Stimulated activated memory B cell treated with anti-CD40 and anti-IgM and Interleukin-4, amounts not matched to agents 10 μg/mL and 1 μg/mL and 100 μg/mL, for 72 hours (primary cell): ENCODE measurements at regions not wholly inside any gene's neighbourhood (a gene's known extent, or its start where the extent isn't known, plus 50 kb on each side); places are given as distances from the start of the nearest gene placed in this dataset.
A peak's percentile ranks its signal among the peaks of the same experiment; 100 is the strongest.

Experiments
- ATAC-seq: fragments of 150-1000 bp; cut with Tn5 transposase; 2 replicates; pipeline ENCODE4 v1.10.0; 2021
- H3K27ac Mint-ChIP-seq: one replicate; pipeline ENCODE4 v1.8.0; 2022; ENCODE audit warnings: mild to moderate bottlenecking, mixed read lengths
- H3K27me3 Mint-ChIP-seq: one replicate; pipeline ENCODE4 v1.8.0; 2022; ENCODE audit warnings: mixed read lengths
- H3K36me3 Mint-ChIP-seq: one replicate; pipeline ENCODE4 v1.8.0; 2022; ENCODE audit warnings: mixed read lengths
- H3K4me1 Mint-ChIP-seq: one replicate; pipeline ENCODE4 v1.8.0; 2022; ENCODE audit warnings: mixed read lengths
- H3K4me3 Mint-ChIP-seq: one replicate; pipeline ENCODE4 v1.8.0; 2022; ENCODE audit warnings: mild to moderate bottlenecking, moderate library complexity, mixed read lengths
- H3K9me3 Mint-ChIP-seq: one replicate; pipeline ENCODE4 v1.8.0; 2022; ENCODE audit warnings: mixed read lengths

DNA sequence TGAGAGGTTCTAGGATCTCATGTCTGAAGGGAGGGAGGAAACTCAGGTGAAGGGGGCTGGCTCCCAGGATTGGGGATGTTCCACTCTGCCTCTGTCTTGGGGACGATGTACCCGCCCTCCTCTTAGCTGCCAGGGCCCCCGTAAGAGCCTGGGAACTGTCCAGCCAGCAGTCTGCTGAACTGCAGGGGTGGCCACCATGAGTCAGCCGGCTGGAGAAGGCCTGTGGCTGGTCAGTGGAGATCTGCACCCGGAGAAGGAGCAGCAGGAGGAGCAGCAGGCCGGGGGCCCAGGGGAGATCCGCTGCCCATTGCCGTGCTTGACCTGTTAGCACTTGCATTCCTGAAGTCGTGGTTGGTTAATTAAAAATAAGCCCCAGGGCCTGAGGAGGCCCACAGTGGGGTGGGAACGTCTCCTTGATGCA lies 180.3 kb downstream of the TFCP2L1 start:
- Mint-ChIP-seq H3K4me3 (no peak overlapping the region), H3K9me3 (no peaks in the 10 kb centered on the region), H3K36me3 (no peaks in the 10 kb centered on the region), H3K27ac (no peak overlapping the region), H3K27me3 (peaks cover 21% of the 10 kb centered on the region), H3K4me1 (no peaks in the 10 kb centered on the region)
- no peak for ATAC-seq

DNA sequence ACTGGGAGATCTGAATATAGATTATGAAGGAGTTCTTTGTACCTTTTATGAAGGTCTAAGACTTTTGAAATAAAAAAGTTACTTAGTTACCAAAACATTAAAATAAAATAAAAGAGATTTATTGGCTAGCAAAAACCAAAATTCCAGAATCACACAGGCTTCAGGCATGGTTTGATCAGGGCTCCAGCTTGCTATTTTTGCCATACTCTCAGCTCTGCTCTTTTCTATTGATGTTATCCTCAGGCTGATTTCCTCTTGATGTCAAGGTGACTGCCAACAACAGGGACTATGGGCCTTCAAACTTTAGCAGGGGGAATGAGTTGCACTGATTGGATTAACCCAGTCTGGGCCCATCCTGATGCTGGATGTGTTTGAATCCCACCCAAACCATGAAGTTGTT lies 174.1 kb downstream of the TFCP2L1 start:
- no peaks in the 10 kb centered on the region for H3K4me1 Mint-ChIP-seq
- no peak overlapping the region for H3K27ac Mint-ChIP-seq
- no peak overlapping the region for H3K4me3 Mint-ChIP-seq
- H3K36me3 Mint-ChIP-seq, result no peaks in the 10 kb centered on the region
- peaks cover 9% of the 10 kb centered on the region for H3K27me3 Mint-ChIP-seq
- peaks cover 15% of the 10 kb centered on the region for H3K9me3 Mint-ChIP-seq
- ATAC-seq, result no peak

DNA sequence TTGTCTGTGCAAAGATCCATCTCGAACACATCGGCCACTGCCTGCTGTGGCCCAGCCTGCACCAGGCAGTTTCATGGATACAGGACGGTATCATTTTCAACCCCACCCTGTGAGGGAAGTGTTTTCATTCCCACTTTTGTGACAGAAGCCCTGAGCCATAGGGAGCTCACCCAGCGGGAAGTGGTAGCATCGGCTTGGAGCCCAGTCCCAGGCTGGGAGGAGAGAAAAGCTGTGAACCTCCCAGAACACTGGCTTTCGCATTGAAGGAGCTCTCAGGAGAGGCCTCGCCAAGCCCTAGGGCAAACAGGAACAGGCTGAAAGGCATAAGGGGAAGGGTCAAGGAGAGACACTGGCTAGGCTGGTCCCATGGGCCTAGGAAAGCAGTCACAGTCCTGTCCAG lies 166.1 kb downstream of the TFCP2L1 start:
- Mint-ChIP-seq H3K27ac (no peak overlapping the region), H3K4me1 (no peaks in the 10 kb centered on the region), H3K27me3 (peaks cover 18% of the 10 kb centered on the region), H3K36me3 (no peaks in the 10 kb centered on the region), H3K9me3 (peaks cover 6% of the 10 kb centered on the region), H3K4me3 (no peak overlapping the region)
- ATAC-seq, result no peak

DNA sequence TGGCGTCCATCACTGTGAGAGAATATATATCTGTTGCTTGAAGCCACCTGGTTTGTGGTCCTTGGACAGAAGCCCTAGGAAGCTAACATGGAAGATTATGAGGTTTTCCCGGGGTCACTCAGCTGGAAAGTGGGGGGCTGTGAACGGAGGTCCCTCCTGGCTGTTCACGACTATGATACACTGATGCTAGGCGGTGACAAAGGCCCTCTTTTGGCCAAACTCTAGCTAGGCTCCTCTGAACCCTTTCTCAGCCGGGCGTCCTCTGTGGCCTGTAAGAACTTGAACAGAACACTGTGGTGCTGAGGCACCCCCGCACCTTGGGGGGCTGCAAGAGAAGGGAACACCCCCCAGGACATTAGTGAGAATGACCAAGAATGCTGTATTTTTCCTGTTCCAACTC lies 164.6 kb downstream of the TFCP2L1 start:
- ATAC-seq, result no peak
- Mint-ChIP-seq H3K27ac (no peak overlapping the region), H3K27me3 (peaks cover 18% of the 10 kb centered on the region), H3K4me3 (no peak overlapping the region), H3K9me3 (peaks cover 10% of the 10 kb centered on the region), H3K4me1 (no peaks in the 10 kb centered on the region), H3K36me3 (no peaks in the 10 kb centered on the region)

DNA sequence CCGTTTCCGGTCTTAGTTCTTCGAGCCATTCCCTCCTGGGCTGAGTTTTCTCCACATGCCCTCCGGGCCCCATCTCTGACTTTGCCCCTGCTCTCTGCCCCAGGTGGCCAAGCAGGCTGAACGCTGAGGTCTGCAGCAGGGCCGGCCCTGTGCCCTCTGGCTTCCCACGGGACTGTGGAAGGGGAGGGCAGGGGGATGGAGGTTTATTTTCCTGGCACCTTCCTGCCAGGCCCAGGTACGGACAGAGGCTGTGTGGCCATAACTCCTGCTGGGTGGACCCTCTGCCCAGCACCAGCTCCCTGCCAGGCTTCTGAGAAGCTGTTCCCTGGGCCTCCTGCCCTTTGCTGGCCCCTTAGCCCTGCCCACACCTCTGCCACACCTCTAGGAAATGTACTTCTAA lies 164.0 kb downstream of the TFCP2L1 start:
- Mint-ChIP-seq H3K27ac (no peak overlapping the region), H3K9me3 (peaks cover 11% of the 10 kb centered on the region), H3K4me3 (no peak overlapping the region), H3K36me3 (no peaks in the 10 kb centered on the region), H3K27me3 (peaks cover 18% of the 10 kb centered on the region), H3K4me1 (no peaks in the 10 kb centered on the region)
- no peak for ATAC-seq

DNA sequence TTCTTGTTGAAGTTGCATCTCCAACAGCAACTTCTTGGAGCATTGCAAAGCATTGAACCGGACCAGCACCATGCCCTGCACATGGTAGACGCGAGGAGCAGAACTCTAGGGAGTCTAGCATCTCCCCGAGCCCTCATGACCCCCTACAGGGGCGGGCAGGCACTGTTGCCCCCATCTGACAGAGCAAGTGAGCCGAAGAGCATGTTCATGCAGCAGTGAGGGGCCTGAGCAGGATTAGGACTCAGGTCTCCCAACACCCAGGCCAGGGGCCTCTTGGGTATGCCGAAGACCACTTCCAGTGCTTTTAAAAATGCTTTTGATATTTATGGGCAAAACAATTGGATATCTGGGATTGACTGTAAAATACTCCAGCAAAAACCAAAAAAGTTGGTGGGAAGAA lies 163.3 kb downstream of the TFCP2L1 start:
- no peak overlapping the region for H3K4me3 Mint-ChIP-seq
- no peaks in the 10 kb centered on the region for H3K4me1 Mint-ChIP-seq
- peaks cover 18% of the 10 kb centered on the region for H3K27me3 Mint-ChIP-seq

DNA sequence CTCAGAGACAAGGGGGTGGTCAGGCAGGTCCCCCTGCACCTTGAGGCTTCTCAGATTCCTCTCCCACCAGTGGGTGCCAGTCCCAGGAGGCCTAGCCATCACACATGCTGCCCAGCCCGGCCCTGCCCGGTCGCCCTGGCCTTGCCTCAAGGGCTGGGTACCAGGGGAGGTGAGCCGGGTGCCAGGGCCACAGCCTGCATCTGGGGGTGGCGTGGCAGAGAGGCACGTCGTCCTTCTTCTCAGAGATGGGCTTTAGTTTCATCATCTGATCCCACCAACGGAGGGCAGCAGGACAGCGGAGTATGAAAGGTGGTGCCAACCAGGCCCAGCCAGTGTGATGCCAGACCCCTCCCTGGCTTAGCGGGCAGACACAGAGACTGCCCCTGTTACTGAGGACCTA lies 161.7 kb downstream of the TFCP2L1 start:
- ATAC-seq, result no peak
- H3K9me3 Mint-ChIP-seq, result peaks cover 11% of the 10 kb centered on the region
- no peaks in the 10 kb centered on the region for H3K36me3 Mint-ChIP-seq

More for the DNA sequence above, 163.3 kb downstream of the TFCP2L1 start:
- H3K9me3 Mint-ChIP-seq, result peaks cover 11% of the 10 kb centered on the region
- H3K27ac Mint-ChIP-seq, result no peak overlapping the region
- ATAC-seq, result no peak
- H3K36me3 Mint-ChIP-seq, result no peaks in the 10 kb centered on the region

DNA sequence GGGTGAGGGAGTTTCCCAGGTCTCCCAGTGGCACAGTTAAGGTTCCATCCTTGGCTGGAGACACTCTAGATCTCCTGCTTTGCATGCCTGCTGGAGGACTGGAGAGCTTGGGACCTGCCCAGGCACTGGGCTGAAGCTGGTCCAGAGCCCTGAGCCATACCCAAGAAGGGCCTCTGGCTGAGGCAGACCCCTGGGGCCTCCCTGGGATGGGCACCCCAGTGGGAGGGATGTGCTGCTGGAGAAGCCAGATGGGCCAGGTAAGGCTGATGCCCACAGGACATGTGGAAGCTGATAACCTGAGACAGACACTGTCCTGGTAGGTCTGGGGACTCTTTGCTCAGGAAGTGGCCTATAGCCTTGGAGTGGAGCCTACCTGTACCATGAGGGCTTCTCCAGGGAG lies 160.7 kb downstream of the TFCP2L1 start:
- Mint-ChIP-seq H3K27ac (no peak overlapping the region), H3K4me1 (no peaks in the 10 kb centered on the region), H3K4me3 (no peak overlapping the region), H3K27me3 (peaks cover 18% of the 10 kb centered on the region), H3K36me3 (no peaks in the 10 kb centered on the region), H3K9me3 (peaks cover 11% of the 10 kb centered on the region)
- no peak for ATAC-seq

More for the DNA sequence above, 161.7 kb downstream of the TFCP2L1 start:
- H3K27ac Mint-ChIP-seq, result no peak overlapping the region
- no peak overlapping the region for H3K4me3 Mint-ChIP-seq
- no peaks in the 10 kb centered on the region for H3K4me1 Mint-ChIP-seq
- H3K27me3 Mint-ChIP-seq, result peaks cover 18% of the 10 kb centered on the region

DNA sequence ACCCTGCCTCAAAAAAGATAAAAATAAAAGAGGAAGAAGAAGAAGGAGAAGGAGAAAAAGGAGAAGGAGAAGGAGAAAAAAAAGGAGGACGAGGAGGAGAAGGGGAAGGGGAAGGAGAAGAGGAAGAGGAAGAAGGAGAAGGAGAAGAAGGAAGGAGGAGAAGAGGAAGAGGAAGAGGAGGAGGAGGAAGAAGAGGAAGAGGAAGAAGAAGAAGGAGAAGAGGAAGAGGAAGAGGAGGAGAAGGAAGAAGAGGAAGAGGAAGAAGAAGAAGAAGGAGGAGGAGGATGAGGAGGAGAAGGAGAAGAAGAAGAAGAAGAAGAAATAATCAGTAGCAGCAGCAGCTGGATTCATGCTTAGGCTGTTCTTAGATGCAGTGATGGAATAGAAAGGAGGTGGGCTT lies 159.7 kb downstream of the TFCP2L1 start:
- no peak overlapping the region for H3K27ac Mint-ChIP-seq
- peaks cover 18% of the 10 kb centered on the region for H3K27me3 Mint-ChIP-seq
- H3K4me1 Mint-ChIP-seq, result no peaks in the 10 kb centered on the region
- no peak overlapping the region for H3K4me3 Mint-ChIP-seq
- no peak for ATAC-seq
- H3K36me3 Mint-ChIP-seq, result no peaks in the 10 kb centered on the region
- H3K9me3 Mint-ChIP-seq, result peaks cover 5% of the 10 kb centered on the region

DNA sequence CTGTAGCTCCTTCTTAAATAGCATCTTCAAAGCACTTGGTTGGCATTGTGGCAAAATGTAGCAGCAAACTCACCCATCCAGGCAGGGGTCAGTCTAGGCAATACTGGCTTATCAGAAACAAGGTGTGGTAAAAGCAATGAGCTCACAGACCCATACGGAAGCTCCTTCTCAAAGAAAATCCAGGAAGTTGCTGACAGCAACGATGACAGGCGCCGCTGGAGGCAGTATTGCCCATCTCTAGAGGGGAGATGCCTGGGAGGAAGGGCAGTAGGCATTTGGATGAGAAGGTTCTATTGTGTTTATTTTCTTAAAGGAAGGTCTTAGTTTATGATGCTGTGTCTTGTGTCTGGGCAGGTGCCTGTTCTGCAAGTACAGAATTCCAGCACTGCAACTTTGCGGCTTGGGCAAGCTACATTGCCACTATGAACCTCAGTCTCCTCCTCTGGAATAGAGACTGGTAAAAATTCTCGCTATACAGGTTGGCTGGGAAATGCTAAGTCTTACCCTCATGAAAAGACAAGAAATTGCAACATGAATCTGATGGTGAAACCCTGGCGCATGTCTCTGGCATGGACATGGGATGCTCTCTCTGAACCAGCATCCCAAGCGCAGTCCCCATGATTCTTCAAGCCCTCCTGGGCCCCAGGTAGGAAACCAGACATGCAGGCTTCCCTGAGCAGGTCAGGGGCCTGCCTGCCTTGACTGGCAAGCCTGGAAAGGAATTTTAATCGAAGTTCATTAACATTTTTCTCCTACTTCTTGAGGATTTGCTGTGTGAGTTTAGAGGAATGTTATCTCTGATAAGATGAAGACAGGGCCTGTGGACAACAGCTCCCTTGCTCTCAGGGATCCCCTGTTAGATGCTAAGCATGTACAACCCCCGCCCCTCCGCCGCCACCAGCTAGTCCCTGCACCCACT lies 156.0 kb downstream of the TFCP2L1 start:
- H3K9me3 Mint-ChIP-seq, result peaks cover 8% of the 10 kb centered on the region
- no peaks in the 10 kb centered on the region for H3K36me3 Mint-ChIP-seq
- H3K4me3 Mint-ChIP-seq, result no peak overlapping the region
- H3K4me1 Mint-ChIP-seq, result no peaks in the 10 kb centered on the region
- no peak overlapping the region for H3K27ac Mint-ChIP-seq
- peaks cover 12% of the 10 kb centered on the region for H3K27me3 Mint-ChIP-seq
- no peak for ATAC-seq

DNA sequence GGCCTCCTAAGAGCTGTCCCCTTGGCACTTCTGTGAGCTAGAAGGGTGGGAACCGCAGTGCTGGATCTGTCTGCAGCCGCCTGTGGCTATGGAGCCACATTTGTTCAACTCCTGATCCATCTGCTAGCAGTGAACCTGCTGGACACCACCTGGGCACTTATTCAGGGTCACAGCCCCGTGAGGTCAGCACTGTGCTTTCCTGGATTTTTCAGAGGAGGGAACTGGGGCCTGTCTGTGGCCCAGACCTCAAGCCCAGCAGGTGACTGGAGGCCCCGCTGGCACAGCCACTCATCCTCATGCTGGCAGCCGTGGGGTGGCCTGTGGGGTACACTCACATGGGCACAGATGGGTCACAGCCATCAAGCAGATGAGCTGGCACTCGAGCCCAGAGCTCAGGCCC lies 155.3 kb downstream of the TFCP2L1 start:
- H3K4me3 Mint-ChIP-seq, result no peak overlapping the region
- peaks cover 12% of the 10 kb centered on the region for H3K27me3 Mint-ChIP-seq
- peak; percentile 2 for ATAC-seq
- H3K36me3 Mint-ChIP-seq, result no peaks in the 10 kb centered on the region
- H3K4me1 Mint-ChIP-seq, result no peaks in the 10 kb centered on the region
- H3K27ac Mint-ChIP-seq, result no peak overlapping the region
- peaks cover 14% of the 10 kb centered on the region for H3K9me3 Mint-ChIP-seq

DNA sequence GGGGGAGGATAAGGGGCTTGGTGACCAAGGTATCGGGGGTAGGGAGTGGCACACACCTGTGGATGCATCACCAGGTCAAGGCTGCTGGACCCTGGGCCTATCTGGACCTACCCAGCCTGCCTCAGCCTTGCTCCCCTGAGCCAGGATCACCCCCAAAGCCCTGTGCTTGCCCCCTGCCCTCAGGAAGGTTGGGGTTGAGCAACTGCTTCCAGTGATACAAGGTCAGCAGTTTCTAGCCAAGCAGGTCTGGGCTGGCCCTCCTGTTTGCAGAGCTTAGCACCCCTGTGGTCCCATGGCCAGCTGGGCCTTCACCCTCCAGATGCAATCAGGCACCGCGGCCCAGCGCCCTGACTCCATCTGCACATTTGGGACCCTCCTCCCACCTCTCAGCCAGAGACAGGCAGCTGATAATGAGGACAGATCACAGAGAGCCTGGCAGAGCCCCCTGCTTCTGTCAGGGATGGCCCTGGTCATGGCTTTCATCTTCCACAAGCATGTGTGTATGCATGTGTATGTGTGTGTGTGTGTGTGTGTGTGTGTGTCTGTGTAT lies 154.6 kb downstream of the TFCP2L1 start:
- H3K27me3 Mint-ChIP-seq, result peaks cover 12% of the 10 kb centered on the region
- no peaks in the 10 kb centered on the region for H3K36me3 Mint-ChIP-seq
- no peak for ATAC-seq
- H3K27ac Mint-ChIP-seq, result no peak overlapping the region
- no peak overlapping the region for H3K4me3 Mint-ChIP-seq
- H3K4me1 Mint-ChIP-seq, result no peaks in the 10 kb centered on the region
- peaks cover 10% of the 10 kb centered on the region for H3K9me3 Mint-ChIP-seq

DNA sequence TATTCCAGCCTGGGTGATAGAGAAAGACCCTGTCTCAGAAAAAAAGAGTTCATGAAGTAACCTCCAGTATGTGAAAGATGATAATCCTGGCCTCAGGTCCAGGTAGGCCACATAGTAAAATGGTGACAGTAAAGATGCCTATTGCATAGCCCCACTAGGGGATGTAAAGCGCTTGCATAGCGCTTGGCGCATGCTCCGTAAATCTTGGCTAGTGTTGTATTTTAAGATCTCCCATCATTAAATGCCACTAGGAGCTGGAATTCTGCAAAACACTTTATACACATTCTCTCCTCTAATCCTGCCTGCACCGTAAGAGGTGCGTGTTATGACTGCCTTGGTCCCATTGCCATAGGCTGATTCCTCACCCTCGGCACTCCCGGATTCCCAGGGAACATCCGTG lies 153.6 kb downstream of the TFCP2L1 start:
- ATAC-seq, result no peak
- no peaks in the 10 kb centered on the region for H3K4me1 Mint-ChIP-seq
- H3K9me3 Mint-ChIP-seq, result peaks cover 8% of the 10 kb centered on the region
- H3K4me3 Mint-ChIP-seq, result no peak overlapping the region
- H3K36me3 Mint-ChIP-seq, result no peaks in the 10 kb centered on the region
- H3K27me3 Mint-ChIP-seq, result peaks cover 12% of the 10 kb centered on the region
- no peak overlapping the region for H3K27ac Mint-ChIP-seq

DNA sequence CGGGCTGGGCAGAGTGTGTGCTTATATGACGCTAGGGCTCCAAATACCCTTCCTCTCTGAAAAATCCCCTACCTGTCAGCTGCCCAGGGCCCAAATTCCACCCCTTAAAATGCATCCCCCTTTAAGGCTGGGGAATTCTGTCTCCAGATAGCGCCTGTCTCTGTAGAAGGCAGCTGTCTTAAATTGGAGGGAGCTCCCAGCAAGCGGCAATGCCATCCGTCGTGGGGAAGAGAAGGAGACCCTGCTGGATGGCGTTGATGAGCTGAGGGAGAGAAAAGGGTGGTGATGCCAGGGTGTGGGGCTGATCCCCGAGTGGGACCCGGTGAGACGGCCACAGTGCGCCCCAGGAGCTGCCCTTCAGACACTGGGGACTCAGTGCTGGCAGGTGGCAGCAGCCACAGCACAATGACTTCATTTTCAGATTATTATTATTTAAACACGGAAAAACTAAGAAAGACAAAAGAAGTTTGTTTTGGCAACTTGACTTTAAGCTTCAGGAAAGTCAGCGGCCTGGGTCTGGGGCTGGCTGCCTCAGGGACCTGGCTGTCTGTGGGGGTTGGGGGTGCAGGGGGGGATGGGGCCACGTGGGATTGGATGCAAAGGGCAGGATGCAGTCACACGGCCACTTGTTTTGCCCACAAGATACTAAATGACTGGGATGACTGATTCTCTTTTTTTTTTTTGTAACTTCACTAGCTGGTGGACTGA lies 152.8 kb downstream of the TFCP2L1 start:
- H3K9me3 Mint-ChIP-seq, result peaks cover 8% of the 10 kb centered on the region
- no peaks in the 10 kb centered on the region for H3K4me1 Mint-ChIP-seq
- H3K36me3 Mint-ChIP-seq, result no peaks in the 10 kb centered on the region
- H3K4me3 Mint-ChIP-seq, result no peak overlapping the region
- peaks cover 12% of the 10 kb centered on the region for H3K27me3 Mint-ChIP-seq
- ATAC-seq, result no peak
- H3K27ac Mint-ChIP-seq, result no peak overlapping the region

DNA sequence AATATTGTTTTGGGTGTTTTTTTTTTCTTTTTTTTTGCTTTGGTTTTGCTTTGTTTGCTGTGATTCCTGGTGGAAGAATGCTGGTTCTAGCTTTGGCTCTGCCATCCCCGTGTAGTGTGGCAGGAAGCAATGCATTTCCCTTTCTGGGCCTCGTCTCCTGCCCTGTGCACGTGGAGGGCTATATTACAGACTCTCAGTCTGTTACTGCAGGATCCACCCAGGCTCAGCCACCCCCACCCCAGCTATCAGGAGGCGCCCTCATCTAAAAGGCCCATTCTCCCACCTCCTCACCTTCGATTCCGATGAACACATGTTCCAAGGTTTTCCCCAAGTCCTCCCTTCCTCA lies 152.3 kb downstream of the TFCP2L1 start:
- no peak for ATAC-seq
- no peak overlapping the region for H3K27ac Mint-ChIP-seq
- no peaks in the 10 kb centered on the region for H3K36me3 Mint-ChIP-seq
- no peak overlapping the region for H3K4me3 Mint-ChIP-seq
- peaks cover 8% of the 10 kb centered on the region for H3K9me3 Mint-ChIP-seq
- no peaks in the 10 kb centered on the region for H3K4me1 Mint-ChIP-seq
- H3K27me3 Mint-ChIP-seq, result peaks cover 12% of the 10 kb centered on the region
